ENCODE measurements at regions not wholly inside any gene's neighbourhood (a gene's known extent, or its start where the extent isn't known, plus 50 kb on each side); places are given as distances from the start of the nearest gene placed in this dataset.

DNA sequence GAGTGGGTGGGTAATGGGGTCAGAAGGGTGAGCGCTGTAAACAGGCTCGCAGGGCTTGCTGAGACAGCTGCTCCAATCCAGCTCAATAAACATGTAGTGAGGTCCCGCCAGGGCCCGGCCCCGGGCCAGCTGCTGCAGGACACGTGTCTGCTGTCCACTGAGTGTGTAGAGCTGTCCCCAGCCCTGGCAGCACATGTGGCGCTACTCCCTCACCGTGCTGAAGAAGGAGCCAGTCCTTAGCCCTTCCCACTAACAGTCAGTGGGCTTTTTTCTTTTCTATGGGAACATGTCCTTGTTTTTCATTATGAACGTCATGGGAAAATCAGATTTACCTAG is 78.9 kb upstream of the C1orf174 start:
- TF ChIP-seq, protein P1, sequence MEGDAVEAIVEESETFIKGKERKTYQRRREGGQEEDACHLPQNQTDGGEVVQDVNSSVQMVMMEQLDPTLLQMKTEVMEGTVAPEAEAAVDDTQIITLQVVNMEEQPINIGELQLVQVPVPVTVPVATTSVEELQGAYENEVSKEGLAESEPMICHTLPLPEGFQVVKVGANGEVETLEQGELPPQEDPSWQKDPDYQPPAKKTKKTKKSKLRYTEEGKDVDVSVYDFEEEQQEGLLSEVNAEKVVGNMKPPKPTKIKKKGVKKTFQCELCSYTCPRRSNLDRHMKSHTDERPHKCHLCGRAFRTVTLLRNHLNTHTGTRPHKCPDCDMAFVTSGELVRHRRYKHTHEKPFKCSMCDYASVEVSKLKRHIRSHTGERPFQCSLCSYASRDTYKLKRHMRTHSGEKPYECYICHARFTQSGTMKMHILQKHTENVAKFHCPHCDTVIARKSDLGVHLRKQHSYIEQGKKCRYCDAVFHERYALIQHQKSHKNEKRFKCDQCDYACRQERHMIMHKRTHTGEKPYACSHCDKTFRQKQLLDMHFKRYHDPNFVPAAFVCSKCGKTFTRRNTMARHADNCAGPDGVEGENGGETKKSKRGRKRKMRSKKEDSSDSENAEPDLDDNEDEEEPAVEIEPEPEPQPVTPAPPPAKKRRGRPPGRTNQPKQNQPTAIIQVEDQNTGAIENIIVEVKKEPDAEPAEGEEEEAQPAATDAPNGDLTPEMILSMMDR (IDR thresholded peaks at IDR 0.05; ENCODE audit: low read depth, low read length, poor library complexity, severe bottlenecking), result no peak
- TF ChIP-seq EZH2phosphoT487 (IDR thresholded peaks at IDR 0.05; ENCODE audit: borderline replicate concordance, low read length), result no peak

All from DOHH2 (cell line).